ENCODE measurements at regions not wholly inside any gene's neighbourhood (a gene's known extent, or its start where the extent isn't known, plus 50 kb on each side); places are given as distances from the start of the nearest gene placed in this dataset.

DNA sequence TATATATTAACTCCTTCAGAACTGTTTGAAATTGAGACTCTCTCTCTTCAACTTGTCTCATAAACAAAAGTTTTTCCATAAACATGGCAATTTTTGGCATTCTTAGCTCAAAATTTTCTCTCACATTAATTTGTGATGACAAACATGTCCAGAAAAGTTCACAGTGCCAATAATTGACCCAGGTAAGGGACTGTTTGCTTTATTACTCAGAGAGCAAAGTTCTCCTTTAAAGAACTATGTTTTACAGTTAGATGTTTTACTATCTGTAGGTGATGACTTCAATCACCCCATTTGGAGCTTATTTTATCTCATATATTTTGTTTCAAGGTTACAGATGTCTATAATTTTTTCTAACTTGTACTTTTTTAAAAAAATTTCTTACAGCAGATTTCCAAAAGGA, 855.6 kb downstream of the SLC16A7 start:
- no peaks in the 10 kb centered on the region for H3K79me2 ChIP-seq (ENCODE audit: low read depth)
- no peak overlapping the region for H3K4me3 ChIP-seq
- H3K27me3 ChIP-seq (ENCODE audit: insufficient read depth, low read depth) = no peaks in the 10 kb centered on the region
- no peaks in the 10 kb centered on the region for H3K9me3 ChIP-seq (ENCODE audit: insufficient read depth, low read depth)
- POLR2A ChIA-PET (ENCODE audit: unreplicated experiment) = no interaction called here
- no peaks in the 10 kb centered on the region for H3F3A ChIP-seq (ENCODE audit: insufficient read depth, low read depth)
- intact Hi-C loops (cut with micrococcal nuclease; ENCODE audit: unreplicated experiment) = loop anchor here (5.0 kb wide), 1 partner anchor 231 kb away; no protein-coding TSS in a partner anchor
- no peak for DNase-seq
- CTCF ChIA-PET = no interaction called here
- no peak overlapping the region for H3K27ac ChIP-seq
- no peak overlapping the region for H3K4me2 ChIP-seq
- no peaks in the 10 kb centered on the region for H3K4me1 ChIP-seq (replicated peaks; ENCODE audit: insufficient read depth)
- no peaks in the 10 kb centered on the region for H3K9me2 ChIP-seq (ENCODE audit: insufficient read depth)
- TF ChIP-seq, protein P1, sequence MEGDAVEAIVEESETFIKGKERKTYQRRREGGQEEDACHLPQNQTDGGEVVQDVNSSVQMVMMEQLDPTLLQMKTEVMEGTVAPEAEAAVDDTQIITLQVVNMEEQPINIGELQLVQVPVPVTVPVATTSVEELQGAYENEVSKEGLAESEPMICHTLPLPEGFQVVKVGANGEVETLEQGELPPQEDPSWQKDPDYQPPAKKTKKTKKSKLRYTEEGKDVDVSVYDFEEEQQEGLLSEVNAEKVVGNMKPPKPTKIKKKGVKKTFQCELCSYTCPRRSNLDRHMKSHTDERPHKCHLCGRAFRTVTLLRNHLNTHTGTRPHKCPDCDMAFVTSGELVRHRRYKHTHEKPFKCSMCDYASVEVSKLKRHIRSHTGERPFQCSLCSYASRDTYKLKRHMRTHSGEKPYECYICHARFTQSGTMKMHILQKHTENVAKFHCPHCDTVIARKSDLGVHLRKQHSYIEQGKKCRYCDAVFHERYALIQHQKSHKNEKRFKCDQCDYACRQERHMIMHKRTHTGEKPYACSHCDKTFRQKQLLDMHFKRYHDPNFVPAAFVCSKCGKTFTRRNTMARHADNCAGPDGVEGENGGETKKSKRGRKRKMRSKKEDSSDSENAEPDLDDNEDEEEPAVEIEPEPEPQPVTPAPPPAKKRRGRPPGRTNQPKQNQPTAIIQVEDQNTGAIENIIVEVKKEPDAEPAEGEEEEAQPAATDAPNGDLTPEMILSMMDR (conservative IDR thresholded peaks at IDR 0.05) = no peak
- TF ChIP-seq EZH2 (IDR thresholded peaks at IDR 0.05; ENCODE audit: low read depth) = no peak
- 0 out of 2 replicates have a peak overlapping the region, but pooled peaks have one; percentile 43 for H2AFZ ChIP-seq
- no peaks in the 10 kb centered on the region for H4K20me1 ChIP-seq (ENCODE audit: insufficient read depth)
- no TSS peak for BruUV-seq (replicated peaks)
- H3K36me3 ChIP-seq (ENCODE audit: low read depth) = no peaks in the 10 kb centered on the region

DNA sequence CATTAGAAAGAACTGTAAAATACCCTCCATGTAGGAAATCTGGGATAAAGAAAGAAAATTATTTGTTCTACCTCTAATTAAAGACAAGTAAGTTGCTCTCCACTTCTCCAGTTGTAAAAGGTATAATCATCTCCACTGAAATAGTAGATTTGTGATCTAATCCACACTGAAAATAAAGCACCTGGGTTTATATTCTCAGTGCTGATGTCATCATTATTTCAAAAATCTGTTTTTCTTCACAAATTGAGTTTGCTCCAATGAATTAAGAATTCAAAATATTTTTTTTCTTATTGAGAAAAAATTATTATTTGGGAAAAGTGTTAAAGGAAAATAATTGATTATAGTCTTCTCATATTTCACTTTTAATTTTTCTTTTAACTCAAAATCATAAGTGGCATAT, 869.2 kb downstream of the SLC16A7 start:
- no peaks in the 10 kb centered on the region for H3F3A ChIP-seq (ENCODE audit: insufficient read depth, low read depth)
- POLR2A ChIA-PET (ENCODE audit: unreplicated experiment) = no interaction called here
- H2AFZ ChIP-seq = no peak overlapping the region
- H4K20me1 ChIP-seq (ENCODE audit: insufficient read depth) = no peaks in the 10 kb centered on the region
- DNase-seq = no peak
- TF ChIP-seq, protein P1 (conservative IDR thresholded peaks at IDR 0.05) = no peak
- no peak for TF ChIP-seq EZH2 (IDR thresholded peaks at IDR 0.05; ENCODE audit: low read depth)
- CTCF ChIA-PET = no interaction called here
- no peak overlapping the region for H3K4me2 ChIP-seq
- no peaks in the 10 kb centered on the region for H3K27me3 ChIP-seq (ENCODE audit: insufficient read depth, low read depth)
- no peak overlapping the region for H3K4me3 ChIP-seq
- H3K4me1 ChIP-seq (replicated peaks; ENCODE audit: insufficient read depth) = no peaks in the 10 kb centered on the region
- no peaks in the 10 kb centered on the region for H3K79me2 ChIP-seq (ENCODE audit: low read depth)
- no peaks in the 10 kb centered on the region for H3K36me3 ChIP-seq (ENCODE audit: low read depth)
- intact Hi-C loops (cut with micrococcal nuclease; ENCODE audit: unreplicated experiment) = no loop called here
- H3K27ac ChIP-seq = no peak overlapping the region
- no TSS peak for BruUV-seq (replicated peaks)
- no peaks in the 10 kb centered on the region for H3K9me2 ChIP-seq (ENCODE audit: insufficient read depth)
- H3K9me3 ChIP-seq (ENCODE audit: insufficient read depth, low read depth) = no peaks in the 10 kb centered on the region

DNA sequence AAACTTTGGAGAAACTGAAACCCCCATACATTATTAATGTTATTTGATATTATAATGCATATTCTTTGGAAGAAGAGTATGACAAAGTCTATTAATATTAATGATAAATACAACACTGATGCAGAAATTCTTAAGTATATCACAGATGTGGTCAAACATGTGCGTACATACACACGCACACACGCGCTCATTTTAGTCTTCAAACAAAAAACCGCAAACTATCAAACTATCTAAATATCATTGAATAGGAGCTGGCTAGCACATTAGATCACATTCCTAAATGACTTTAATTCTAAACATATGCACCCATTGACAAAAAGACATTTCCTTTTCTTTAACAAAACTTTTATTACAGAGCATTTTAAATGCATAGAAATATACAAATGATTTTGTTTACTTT, 872.7 kb downstream of the SLC16A7 start:
- no peak overlapping the region for H3K4me3 ChIP-seq
- no peaks in the 10 kb centered on the region for H3K36me3 ChIP-seq (ENCODE audit: low read depth)
- DNase-seq = no peak
- no peaks in the 10 kb centered on the region for H3K79me2 ChIP-seq (ENCODE audit: low read depth)
- H3K27ac ChIP-seq = no peak overlapping the region
- ChIA-PET CTCF (no interaction called here), POLR2A (ENCODE audit: unreplicated experiment) (no interaction called here)
- TF ChIP-seq, protein P1 (conservative IDR thresholded peaks at IDR 0.05) = no peak
- TF ChIP-seq EZH2 (IDR thresholded peaks at IDR 0.05; ENCODE audit: low read depth) = no peak
- H4K20me1 ChIP-seq (ENCODE audit: insufficient read depth) = no peaks in the 10 kb centered on the region
- H3F3A ChIP-seq (ENCODE audit: insufficient read depth, low read depth) = no peaks in the 10 kb centered on the region
- H3K4me2 ChIP-seq = no peak overlapping the region
- H3K9me3 ChIP-seq (ENCODE audit: insufficient read depth, low read depth) = no peaks in the 10 kb centered on the region
- intact Hi-C loops (cut with micrococcal nuclease; ENCODE audit: unreplicated experiment) = no loop called here
- no peaks in the 10 kb centered on the region for H3K4me1 ChIP-seq (replicated peaks; ENCODE audit: insufficient read depth)
- BruUV-seq (replicated peaks) = no TSS peak
- H3K27me3 ChIP-seq (ENCODE audit: insufficient read depth, low read depth) = no peaks in the 10 kb centered on the region
- H3K9me2 ChIP-seq (ENCODE audit: insufficient read depth) = no peaks in the 10 kb centered on the region
- no peak overlapping the region for H2AFZ ChIP-seq
